K562 (cell line): ENCODE measurements at regions not wholly inside any gene's neighbourhood (a gene's known extent, or its start where the extent isn't known, plus 50 kb on each side); places are given as distances from the start of the nearest gene placed in this dataset.

Experiments
- ATAC-seq: fragments of 200-7000 bp; cut with Tn5 transposase; 3 replicates; pipeline ENCODE4 v1.9.1; 2020; ENCODE audit warnings: moderate library complexity
- BruUV-seq: library from RNA; stranded (reverse); fragments of 400-500 nt; replicated peaks from 2 replicates; lab custom pipeline; 2021; lab: Mats Ljungman, UMichigan
- CTCF ChIA-PET: fragments of 300-600 bp; formaldehyde crosslinking; extraction: SDS; loops from one replicate; lab custom pipeline; 2021; ENCODE audit warnings: low intra/inter-chr PET ratio; lab: Yijun Ruan, JAX
- POLR2A ChIA-PET: fragments of 300-600, 350-650 bp; sonication (Branson Sonifier 250); formaldehyde crosslinking; extraction: SDS; loops from one replicate; lab custom pipeline; 2021; ENCODE audit warnings: antibody characterized with exemption, inconsistent platforms; lab: Yijun Ruan, JAX
- DNase-seq, 4 experiments: peaks; one replicate each; pipeline versions ENCODE4 v3.0.0 to v3.0.0-alpha.2; 2011 to 2018; ENCODE audit warnings: low spot score in 3 of 4, mixed read lengths in 3 of 4; ENCODE audit errors: extremely low read depth in 1 of 4
- FAIRE-seq: peaks from 2 replicates; lab custom pipeline; 2011; peaks lifted over from hg19 to GRCh38; lab: Jason Lieb, UNC
- H2AFZ ChIP-seq: 2 replicates; pipeline ENCODE4 v1.6.0; 2011; ENCODE audit warnings: low read depth, low read length, control low read depth, inconsistent platforms
- H3K27ac ChIP-seq: fragments of 200-600 bp; 3 replicates; pipeline ENCODE4 v1.8.0; 2011; ENCODE audit warnings: low read depth, mild to moderate bottlenecking, control low read depth, inconsistent platforms, low read length, moderate library complexity, mixed read lengths; ENCODE audit errors: extremely low read depth
- H3K27me3 ChIP-seq, 2 experiments: fragments of 300-600 bp in 1 of 2; 2 replicates in 1 of 2; 3 replicates in 1 of 2; pipeline versions ENCODE4 v1.6.0 to v1.8.0; 2011; ENCODE audit warnings: inconsistent platforms in 2 of 2, low read length in 2 of 2, mild to moderate bottlenecking in 1 of 2, mixed read lengths in 1 of 2, moderate library complexity in 1 of 2; ENCODE audit not compliant: control insufficient read depth in 2 of 2, insufficient read depth in 2 of 2
- H3K36me3 ChIP-seq: fragments of 300-600 bp; 3 replicates; pipeline ENCODE4 v1.8.0; 2011; ENCODE audit warnings: mild to moderate bottlenecking, low read length, inconsistent platforms; ENCODE audit not compliant: control insufficient read depth, insufficient read depth
- H3K4me1 ChIP-seq, 2 experiments: fragments of 200-600 bp in 1 of 2; replicated peaks in 1 of 2; 2 replicates in 1 of 2; 3 replicates in 1 of 2; pipeline versions ENCODE4 v1.5.1 to v1.8.0; 2011; ENCODE audit warnings: inconsistent platforms in 2 of 2, low read length in 2 of 2, mild to moderate bottlenecking in 1 of 2, mixed read lengths in 1 of 2, moderate library complexity in 1 of 2; ENCODE audit not compliant: control insufficient read depth in 2 of 2, insufficient read depth in 2 of 2
- H3K4me2 ChIP-seq: 2 replicates; pipeline ENCODE4 v1.6.1; 2011; ENCODE audit warnings: low read length, control low read depth, inconsistent platforms, mixed read lengths; ENCODE audit not compliant: insufficient read depth
- H3K4me3 ChIP-seq: fragments of 200-600 bp; sonication (generic), shearing (Covaris generic); 2 replicates; pipeline ENCODE4 v1.5.1; 2016; ENCODE audit warnings: control low read depth, inconsistent platforms
- H3K79me2 ChIP-seq: fragments of 200-600 bp; 3 replicates; pipeline ENCODE4 v1.8.0; 2011; ENCODE audit warnings: low read length, inconsistent platforms; ENCODE audit not compliant: control insufficient read depth, insufficient read depth
- H3K9ac ChIP-seq, 2 experiments: 2 replicates each; pipeline versions ENCODE4 v1.6.0 to v1.6.1; 2011; ENCODE audit warnings: low read depth in 2 of 2, low read length in 2 of 2, control low read depth in 1 of 2, inconsistent platforms in 1 of 2, mild to moderate bottlenecking in 1 of 2, mixed read lengths in 1 of 2; ENCODE audit not compliant: insufficient read depth in 1 of 2
- H3K9me1 ChIP-seq: one replicate; pipeline ENCODE4 v1.6.0; 2011; ENCODE audit warnings: inconsistent platforms, mild to moderate bottlenecking, low read length, moderate library complexity; ENCODE audit not compliant: control insufficient read depth, insufficient read depth
- H3K9me3 ChIP-seq: replicated peaks from 2 replicates; pipeline ENCODE4 v1.5.1; 2011; ENCODE audit warnings: low read depth, low read length, inconsistent platforms; ENCODE audit not compliant: control insufficient read depth, insufficient read depth
- H4K20me1 ChIP-seq: replicated peaks from 2 replicates; pipeline ENCODE4 v1.6.1; 2011; ENCODE audit warnings: low read length, inconsistent platforms, mixed read lengths; ENCODE audit not compliant: control insufficient read depth, insufficient read depth
- PHF21A ChIP-seq: fragments of 450-650 bp; IDR thresholded peaks from 2 replicates; pipeline ENCODE4 v1.6.1; 2017; ENCODE audit warnings: low read depth, borderline replicate concordance
- PTRF ChIP-seq: fragments of 450-650 bp; IDR thresholded peaks from 2 replicates; pipeline ENCODE4 v1.6.1; 2016; ENCODE audit warnings: mild to moderate bottlenecking, missing genetic modification characterization, missing compliant biosample characterization
- RB1 ChIP-seq: fragments of 450-650 bp; IDR thresholded peaks from 2 replicates; pipeline ENCODE4 v1.6.1; 2017; ENCODE audit warnings: low read depth, mild to moderate bottlenecking
- XRCC3 ChIP-seq: fragments of 450-650 bp; IDR thresholded peaks from 2 replicates; pipeline ENCODE4 v1.6.1; 2017; ENCODE audit warnings: mild to moderate bottlenecking, moderate library complexity
- ZNF134 ChIP-seq: fragments of 250-450 bp; sonication (Bioruptor Pico); conservative IDR thresholded peaks from 2 replicates; pipeline ENCODE4 v1.4.0; 2020
- ZNF3 ChIP-seq: fragments of 250-450 bp; sonication (Bioruptor Pico); IDR thresholded peaks from 2 replicates; pipeline ENCODE4 v1.5.0; 2021; ENCODE audit warnings: mild to moderate bottlenecking, moderate library complexity
- WGBS: fragments of 100-300 bp; shearing (Covaris generic); methylation state at CpG from one replicate; pipeline ENCODE4 v1.1.6; 2016; ENCODE audit warnings: low coverage, mixed read lengths; ENCODE audit not compliant: insufficient coverage; ENCODE audit errors: missing lambda C conversion rate; 5-methylcytosine and 5-hydroxymethylcytosine counted together
- in situ Hi-C: fragments of 300-500 bp; cut with MboI; formaldehyde crosslinking; loops from 4 replicates; pipeline ENCODE4 v1.15.0; 2018; ENCODE audit warnings: inconsistent platforms, mixed read lengths
- intact Hi-C: fragments of 100-400 bp; cut with micrococcal nuclease; formaldehyde crosslinking; loops from 2 replicates; pipeline ENCODE4 v1.14.2; 2022
- TF ChIP-seq, protein P1 (sequence below): IDR thresholded peaks from 3 replicates; pipeline ENCODE4 v1.6.1; 2011; ENCODE audit warnings: borderline replicate concordance, mild to moderate bottlenecking; ENCODE audit not compliant: insufficient read length, insufficient read depth
- TF ChIP-seq, protein P2 (sequence below): fragments of 250-450 bp; sonication (Bioruptor Pico); IDR thresholded peaks from 2 replicates; pipeline ENCODE4 v1.4.0; 2020
- TF ChIP-seq, protein P3 (sequence below): sonication (generic); formaldehyde crosslinking; IDR thresholded peaks from 2 replicates; pipeline ENCODE4 v1.8.0; 2022; ENCODE audit warnings: mild to moderate bottlenecking, low read depth, missing genetic modification reagents

DNA sequence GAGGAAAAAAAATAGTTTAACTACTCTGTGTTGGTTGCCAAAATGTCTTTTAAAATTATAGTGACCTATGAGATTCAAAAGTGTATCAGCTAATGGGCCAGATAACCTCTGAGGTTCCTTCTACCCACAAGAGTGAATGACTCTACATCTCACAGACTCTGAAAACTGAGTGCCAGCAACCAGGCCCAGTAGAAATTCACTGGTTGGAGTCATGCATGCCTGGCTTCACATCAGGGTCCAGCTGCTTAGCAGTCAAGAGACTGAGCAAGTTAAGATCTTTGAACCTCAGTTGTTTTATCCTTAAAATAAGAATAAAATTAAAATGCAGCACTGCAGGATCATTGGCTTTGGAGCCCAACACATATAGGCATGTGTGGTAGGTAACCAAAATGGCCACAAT, 342.6 kb upstream of the NFIA start:
- no TSS peak for BruUV-seq
- intact Hi-C loops = no loop called here
- Histone ChIP-seq H3K4me3 (no peak overlapping the region), H3K9me3 (no peaks in the 10 kb centered on the region), H3K27ac (no peak overlapping the region), H4K20me1 (no peaks in the 10 kb centered on the region), H3K4me2 (no peak overlapping the region), H2AFZ (no peak overlapping the region), H3K9ac (no peak overlapping the region), H3K27me3 (no peaks in the 10 kb centered on the region), H3K4me1 (no peaks in the 10 kb centered on the region), H3K79me2 (no peaks in the 10 kb centered on the region), H3K9me1 (no peaks in the 10 kb centered on the region), H3K36me3 (no peaks in the 10 kb centered on the region)
- TF ChIP-seq, protein P1, sequence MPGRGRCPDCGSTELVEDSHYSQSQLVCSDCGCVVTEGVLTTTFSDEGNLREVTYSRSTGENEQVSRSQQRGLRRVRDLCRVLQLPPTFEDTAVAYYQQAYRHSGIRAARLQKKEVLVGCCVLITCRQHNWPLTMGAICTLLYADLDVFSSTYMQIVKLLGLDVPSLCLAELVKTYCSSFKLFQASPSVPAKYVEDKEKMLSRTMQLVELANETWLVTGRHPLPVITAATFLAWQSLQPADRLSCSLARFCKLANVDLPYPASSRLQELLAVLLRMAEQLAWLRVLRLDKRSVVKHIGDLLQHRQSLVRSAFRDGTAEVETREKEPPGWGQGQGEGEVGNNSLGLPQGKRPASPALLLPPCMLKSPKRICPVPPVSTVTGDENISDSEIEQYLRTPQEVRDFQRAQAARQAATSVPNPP = no peak
- TF ChIP-seq PTRF = no peak
- in situ Hi-C loops = no loop called here
- CTCF ChIA-PET = no interaction called here
- FAIRE-seq (no peak), DNase-seq (no peak), ATAC-seq (no peak)
- POLR2A ChIA-PET = no interaction called here

DNA sequence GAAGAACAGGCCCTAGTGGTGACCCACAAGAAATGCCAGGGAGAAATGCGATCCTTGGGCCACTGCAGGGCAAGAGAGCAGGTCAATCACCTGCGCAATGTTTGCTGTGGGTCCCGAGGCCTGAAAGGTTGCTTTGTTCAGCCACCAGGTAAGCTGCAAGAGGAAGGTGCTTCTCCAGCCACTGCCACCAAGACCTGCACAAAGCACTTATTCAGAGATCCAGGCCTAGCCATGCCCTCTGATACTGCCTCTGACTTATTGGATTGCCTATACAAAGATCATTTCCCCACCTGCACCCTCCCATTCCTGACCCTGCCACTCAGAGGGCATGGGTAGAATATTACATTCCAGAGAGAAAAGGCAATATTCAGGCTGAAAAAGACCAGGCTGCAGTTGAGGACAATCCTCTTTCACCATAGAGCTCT, 349.4 kb upstream of the NFIA start:
- POLR2A ChIA-PET = no interaction called here
- TF ChIP-seq PTRF (no peak), ZNF134 (CRISPR knock-in tag) (no peak), RB1 (no peak), ZNF3 (CRISPR knock-in tag) (no peak), PHF21A (no peak), XRCC3 (no peak)
- TF ChIP-seq, protein P2, sequence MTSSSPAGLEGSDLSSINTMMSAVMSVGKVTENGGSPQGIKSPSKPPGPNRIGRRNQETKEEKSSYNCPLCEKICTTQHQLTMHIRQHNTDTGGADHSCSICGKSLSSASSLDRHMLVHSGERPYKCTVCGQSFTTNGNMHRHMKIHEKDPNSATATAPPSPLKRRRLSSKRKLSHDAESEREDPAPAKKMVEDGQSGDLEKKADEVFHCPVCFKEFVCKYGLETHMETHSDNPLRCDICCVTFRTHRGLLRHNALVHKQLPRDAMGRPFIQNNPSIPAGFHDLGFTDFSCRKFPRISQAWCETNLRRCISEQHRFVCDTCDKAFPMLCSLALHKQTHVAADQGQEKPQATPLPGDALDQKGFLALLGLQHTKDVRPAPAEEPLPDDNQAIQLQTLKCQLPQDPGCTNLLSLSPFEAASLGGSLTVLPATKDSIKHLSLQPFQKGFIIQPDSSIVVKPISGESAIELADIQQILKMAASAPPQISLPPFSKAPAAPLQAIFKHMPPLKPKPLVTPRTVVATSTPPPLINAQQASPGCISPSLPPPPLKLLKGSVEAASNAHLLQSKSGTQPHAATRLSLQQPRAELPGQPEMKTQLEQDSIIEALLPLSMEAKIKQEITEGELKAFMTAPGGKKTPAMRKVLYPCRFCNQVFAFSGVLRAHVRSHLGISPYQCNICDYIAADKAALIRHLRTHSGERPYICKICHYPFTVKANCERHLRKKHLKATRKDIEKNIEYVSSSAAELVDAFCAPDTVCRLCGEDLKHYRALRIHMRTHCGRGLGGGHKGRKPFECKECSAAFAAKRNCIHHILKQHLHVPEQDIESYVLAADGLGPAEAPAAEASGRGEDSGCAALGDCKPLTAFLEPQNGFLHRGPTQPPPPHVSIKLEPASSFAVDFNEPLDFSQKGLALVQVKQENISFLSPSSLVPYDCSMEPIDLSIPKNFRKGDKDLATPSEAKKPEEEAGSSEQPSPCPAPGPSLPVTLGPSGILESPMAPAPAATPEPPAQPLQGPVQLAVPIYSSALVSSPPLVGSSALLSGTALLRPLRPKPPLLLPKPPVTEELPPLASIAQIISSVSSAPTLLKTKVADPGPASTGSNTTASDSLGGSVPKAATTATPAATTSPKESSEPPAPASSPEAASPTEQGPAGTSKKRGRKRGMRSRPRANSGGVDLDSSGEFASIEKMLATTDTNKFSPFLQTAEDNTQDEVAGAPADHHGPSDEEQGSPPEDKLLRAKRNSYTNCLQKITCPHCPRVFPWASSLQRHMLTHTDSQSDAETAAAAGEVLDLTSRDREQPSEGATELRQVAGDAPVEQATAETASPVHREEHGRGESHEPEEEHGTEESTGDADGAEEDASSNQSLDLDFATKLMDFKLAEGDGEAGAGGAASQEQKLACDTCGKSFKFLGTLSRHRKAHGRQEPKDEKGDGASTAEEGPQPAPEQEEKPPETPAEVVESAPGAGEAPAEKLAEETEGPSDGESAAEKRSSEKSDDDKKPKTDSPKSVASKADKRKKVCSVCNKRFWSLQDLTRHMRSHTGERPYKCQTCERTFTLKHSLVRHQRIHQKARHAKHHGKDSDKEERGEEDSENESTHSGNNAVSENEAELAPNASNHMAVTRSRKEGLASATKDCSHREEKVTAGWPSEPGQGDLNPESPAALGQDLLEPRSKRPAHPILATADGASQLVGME = no peak
- TF ChIP-seq, protein P3, sequence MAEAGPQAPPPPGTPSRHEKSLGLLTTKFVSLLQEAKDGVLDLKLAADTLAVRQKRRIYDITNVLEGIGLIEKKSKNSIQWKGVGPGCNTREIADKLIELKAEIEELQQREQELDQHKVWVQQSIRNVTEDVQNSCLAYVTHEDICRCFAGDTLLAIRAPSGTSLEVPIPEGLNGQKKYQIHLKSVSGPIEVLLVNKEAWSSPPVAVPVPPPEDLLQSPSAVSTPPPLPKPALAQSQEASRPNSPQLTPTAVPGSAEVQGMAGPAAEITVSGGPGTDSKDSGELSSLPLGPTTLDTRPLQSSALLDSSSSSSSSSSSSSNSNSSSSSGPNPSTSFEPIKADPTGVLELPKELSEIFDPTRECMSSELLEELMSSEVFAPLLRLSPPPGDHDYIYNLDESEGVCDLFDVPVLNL (CRISPR knock-in tag) = no peak

More for the DNA sequence above, 349.4 kb upstream of the NFIA start:
- FAIRE-seq (no peak), DNase-seq (no peak), ATAC-seq (no peak)
- H3K9ac ChIP-seq = no peak overlapping the region
- no peaks in the 10 kb centered on the region for H3K79me2 ChIP-seq
- no peak overlapping the region for H2AFZ ChIP-seq
- no peaks in the 10 kb centered on the region for H3K4me1 ChIP-seq
- H3K27me3 ChIP-seq = no peaks in the 10 kb centered on the region
- H3K9me3 ChIP-seq = no peaks in the 10 kb centered on the region
- H3K9me1 ChIP-seq = no peaks in the 10 kb centered on the region
- no peak overlapping the region for H3K4me2 ChIP-seq
- in situ Hi-C loops (no loop called here), intact Hi-C loops (no loop called here)
- no TSS peak for BruUV-seq
- no peaks in the 10 kb centered on the region for H4K20me1 ChIP-seq
- H3K36me3 ChIP-seq = no peaks in the 10 kb centered on the region
- H3K27ac ChIP-seq = no peak overlapping the region
- 0% methylated on average over 3 of the region's 3 CpGs for WGBS
- no peak overlapping the region for H3K4me3 ChIP-seq
- CTCF ChIA-PET = no interaction called here
